ENCODE measurements at regions not wholly inside any gene's neighbourhood (a gene's known extent, or its start where the extent isn't known, plus 50 kb on each side); places are given as distances from the start of the nearest gene placed in this dataset.

- Histone ChIP-seq H3K27me3 (replicated peaks in 1 of 4; ENCODE audit: control insufficient read depth in 3 of 4, extremely low read depth in 1 of 4, insufficient read depth in 3 of 4, low read length in 3 of 4) (no peaks in the 10 kb centered on the region), H4K5ac (ENCODE audit: insufficient read length, low read depth, low read length) (no peak overlapping the region), H3K23ac (ENCODE audit: insufficient read length) (no peak overlapping the region), H3K56ac (replicated peaks; ENCODE audit: insufficient read length, low read depth, low read length) (no peak overlapping the region), H3K18ac (ENCODE audit: extremely low read depth, low read length) (no peak overlapping the region), H3K4ac (replicated peaks; ENCODE audit: insufficient read length, low read depth, low read length) (no peak overlapping the region), H3K9me3 (ENCODE audit: insufficient read depth in 2 of 2, low read depth in 1 of 2, low read length in 1 of 2) (peaks cover 0 to under 1% of the 10 kb centered on the region in 2 experiments; a peak in 1 of 4 replicates), H3K36me3 (ENCODE audit: control insufficient read depth in 2 of 4, insufficient read depth in 4 of 4, low read length in 3 of 4) (no peaks in the 10 kb centered on the region), H4K8ac (ENCODE audit: extremely low read depth, insufficient read depth, low read length) (no peak overlapping the region), H3K9ac (replicated peaks in 1 of 4; ENCODE audit: extremely low read depth in 1 of 4, low read depth in 3 of 4, low read length in 3 of 4) (no peak overlapping the region), H2BK12ac (ENCODE audit: low read depth, low read length) (no peak overlapping the region), H3K14ac (ENCODE audit: insufficient read length) (no peak overlapping the region), H2AK5ac (ENCODE audit: low read depth, low read length) (no peak overlapping the region), H3K79me2 (ENCODE audit: control insufficient read depth in 1 of 2, insufficient read depth in 2 of 2, low read length in 2 of 2) (no peaks in the 10 kb centered on the region), H3K4me2 (ENCODE audit: insufficient read depth in 1 of 2, low read depth in 2 of 2, low read length in 2 of 2) (no peak overlapping the region), H2BK120ac (replicated peaks; ENCODE audit: low read depth, low read length) (no peak overlapping the region), H3K4me3 (ENCODE audit: extremely low read depth in 1 of 4, insufficient read depth in 2 of 4, low read depth in 3 of 4, low read length in 4 of 4) (no peak overlapping the region), H4K20me1 (replicated peaks in 1 of 2; ENCODE audit: control insufficient read depth in 1 of 2, insufficient read depth in 2 of 2, low read length in 2 of 2) (no peaks in the 10 kb centered on the region), H3K79me1 (ENCODE audit: low read depth, low read length) (no peaks in the 10 kb centered on the region), H3K23me2 (ENCODE audit: low read depth, low read length) (no peaks in the 10 kb centered on the region; the same call in 1 of the 2 replicates), H4K91ac (replicated peaks; ENCODE audit: insufficient read length, low read length) (no peak overlapping the region), H2BK20ac (ENCODE audit: low read length) (no peak overlapping the region), H2AFZ (ENCODE audit: low read length) (no peak overlapping the region), H3K27ac (ENCODE audit: low read depth, low read length) (no peak overlapping the region), H2BK5ac (ENCODE audit: low read depth, low read length) (no peak overlapping the region), H2BK15ac (ENCODE audit: low read length) (no peak overlapping the region), H3K4me1 (replicated peaks in 1 of 4; ENCODE audit: control insufficient read depth in 3 of 4, insufficient read depth in 4 of 4, low read length in 3 of 4) (no peaks in the 10 kb centered on the region)
- CTCF ChIA-PET (ENCODE audit: partially characterized antibody) = interaction anchor here (1.0 to 1.5 kb wide), 2 partner anchors 11 to 161 kb away, joined by 3 read pairs; no protein-coding TSS in a partner anchor
- TF ChIP-seq CEBPB (IDR thresholded peaks at IDR 0.05; ENCODE audit: low read depth, low read length) = no peak
- no peak for TF ChIP-seq SUZ12 (IDR thresholded peaks at IDR 0.05; ENCODE audit: low read length)
- TF ChIP-seq NANOG (IDR thresholded peaks at IDR 0.05; ENCODE audit: insufficient read depth, low read depth, low read length, poor library complexity, severe bottlenecking) = no peak
- no peak for TF ChIP-seq JUND (IDR thresholded peaks at IDR 0.05; ENCODE audit: low read length)
- no peak for TF ChIP-seq BACH1 (IDR thresholded peaks at IDR 0.05; ENCODE audit: low read length)
- TF ChIP-seq RBBP5 (IDR thresholded peaks at IDR 0.05; ENCODE audit: borderline replicate concordance, low read depth, low read length) = no peak
- WGBS, 2 experiments (ENCODE audit: extremely low coverage in 1 of 2, insufficient coverage in 1 of 2, insufficient read length in 1 of 2, insufficient replicate concordance in 2 of 2, low coverage in 1 of 2, low lambda C conversion rate in 2 of 2, missing lambda C conversion rate in 1 of 2) = 80% methylated on average over 2 of the region's 2 CpGs; no CpG with 5 or more reads in 1 of the 2 experiments
- POLR2A ChIA-PET (ENCODE audit: partially characterized antibody) = no interaction called here
- no peak for DNase-seq (ENCODE audit: low read depth in 1 of 2, low spot score in 2 of 2)
- no peak for FAIRE-seq
Measured at GRCh38 chr4:170770664-170771063, 680.9 kb upstream of the AADAT start.
